ENCODE measurements at regions not wholly inside any gene's neighbourhood (a gene's known extent, or its start where the extent isn't known, plus 50 kb on each side); places are given as distances from the start of the nearest gene placed in this dataset.

DNA sequence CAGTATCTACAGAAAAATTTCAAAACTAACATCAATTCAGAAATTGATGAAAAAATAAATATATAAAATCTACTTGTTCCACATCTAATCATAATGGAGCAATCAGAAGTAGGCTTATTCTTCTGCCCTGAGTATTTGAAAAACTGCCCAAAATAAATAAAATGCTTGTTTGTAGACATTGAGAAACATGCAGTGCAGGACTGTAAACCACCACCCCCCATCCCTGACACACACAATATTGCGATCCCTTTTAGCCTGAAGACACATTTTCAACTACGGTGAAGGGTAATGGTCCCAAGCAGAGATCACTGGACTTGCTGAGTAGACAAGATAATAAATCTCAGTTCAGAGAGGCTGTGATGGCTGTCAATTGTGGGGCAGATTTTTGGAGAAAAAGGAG, 261.5 kb downstream of the C6orf118 start:
- H3K4me1 ChIP-seq = no peaks in the 10 kb centered on the region
- TF ChIP-seq CTCF (IDR thresholded peaks at IDR 0.05) (no peak), POLR2A (IDR thresholded peaks at IDR 0.05) (no peak)
- no peak overlapping the region for H3K27ac ChIP-seq
- WGBS (ENCODE audit: insufficient coverage, low coverage, low lambda C conversion rate, missing lambda C conversion rate) = 32% methylated on average over 2 of the region's 2 CpGs
- ATAC-seq (peak in 2 of 4 donors; percentile 61 to 65), DNase-seq (no peak)
- no peaks in the 10 kb centered on the region for H3K36me3 ChIP-seq
- H3K27me3 ChIP-seq = no peaks in the 10 kb centered on the region
- intact Hi-C loops (cut with DNase I) = no loop called here
- no peak overlapping the region for H3K4me3 ChIP-seq
- H3K9me3 ChIP-seq = peaks cover 0 to 7% (median 0%) of the 10 kb centered on the region in 4 donors

DNA sequence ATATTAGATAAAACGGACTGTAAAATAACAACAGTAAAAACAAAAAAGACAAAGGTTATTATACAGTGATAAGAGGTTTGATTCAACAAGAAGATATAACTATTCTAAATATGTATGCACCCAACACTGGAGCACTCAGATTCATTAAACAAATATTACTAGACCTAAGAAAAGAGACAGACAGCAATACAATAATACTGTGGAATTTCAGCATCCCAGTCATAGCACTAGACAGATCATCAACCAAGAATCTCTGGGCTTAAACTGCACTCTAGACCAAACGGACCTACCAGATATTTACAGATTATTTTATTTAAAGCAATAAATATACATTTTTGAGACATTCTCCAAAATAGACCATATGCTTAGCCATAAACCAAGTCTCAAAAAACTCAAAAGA, 263.8 kb downstream of the C6orf118 start:
- Histone ChIP-seq H3K27me3 (no peaks in the 10 kb centered on the region), H3K9me3 (peaks cover 0 to 7% (median 0%) of the 10 kb centered on the region in 4 donors), H3K36me3 (no peaks in the 10 kb centered on the region), H3K4me1 (no peaks in the 10 kb centered on the region), H3K4me3 (no peak overlapping the region), H3K27ac (no peak overlapping the region)
- DNase-seq (no peak), ATAC-seq (no peak)
- 53% methylated on average over 2 of the region's 2 CpGs for WGBS (ENCODE audit: insufficient coverage, low coverage, low lambda C conversion rate, missing lambda C conversion rate)
- intact Hi-C loops (cut with DNase I) = no loop called here
- TF ChIP-seq CTCF (IDR thresholded peaks at IDR 0.05) (no peak), POLR2A (IDR thresholded peaks at IDR 0.05) (no peak)

DNA sequence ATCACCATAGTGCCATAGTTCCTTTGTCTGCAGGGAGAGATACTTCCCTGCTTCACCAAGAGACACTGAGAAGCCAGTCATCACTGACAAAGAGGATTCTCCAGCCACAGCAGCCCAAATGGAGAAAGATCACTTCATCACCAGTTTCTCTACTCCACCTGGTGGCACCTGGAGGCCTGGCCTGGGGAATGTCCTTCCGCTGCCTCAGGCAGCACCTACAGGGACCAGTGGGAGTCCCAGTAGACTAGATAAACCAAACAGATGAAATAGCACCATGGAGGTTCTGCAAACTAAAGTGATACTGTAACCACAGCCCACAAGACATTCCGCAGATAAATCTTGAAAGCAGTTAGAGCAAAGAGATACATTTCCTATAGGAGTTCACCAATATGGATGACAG, 266.5 kb downstream of the C6orf118 start:
- intact Hi-C loops (cut with DNase I) = no loop called here
- ATAC-seq = peak in 2 of 4 donors; percentile 20 to 34
- Histone ChIP-seq H3K4me1 (no peaks in the 10 kb centered on the region), H3K9me3 (peaks cover 0 to 7% (median 0%) of the 10 kb centered on the region in 4 donors), H3K27ac (no peak overlapping the region), H3K4me3 (no peak overlapping the region), H3K27me3 (no peaks in the 10 kb centered on the region), H3K36me3 (no peaks in the 10 kb centered on the region)
- 94% methylated on average over 2 of the region's 2 CpGs for WGBS (ENCODE audit: insufficient coverage, low coverage, low lambda C conversion rate, missing lambda C conversion rate)
- TF ChIP-seq CTCF (IDR thresholded peaks at IDR 0.05) (no peak), POLR2A (IDR thresholded peaks at IDR 0.05) (no peak)
- DNase-seq = no peak

DNA sequence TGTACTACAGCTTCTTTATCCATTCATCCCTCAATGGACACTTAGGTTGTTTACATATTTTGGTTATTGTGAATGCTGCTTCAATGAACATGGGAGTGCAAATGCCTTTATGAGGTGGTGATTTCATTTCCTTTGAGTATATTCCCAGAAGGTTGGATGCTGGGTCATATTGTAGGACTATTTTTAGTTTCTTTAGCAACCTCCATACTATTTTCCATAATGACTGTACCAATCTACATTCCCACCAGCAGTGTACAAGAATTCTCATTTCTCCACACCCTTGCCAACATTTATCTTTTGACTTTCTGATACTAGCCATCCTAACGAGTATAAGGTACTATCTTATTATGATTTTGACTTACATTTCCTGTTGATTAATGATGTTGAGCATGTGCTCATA, 269.0 kb downstream of the C6orf118 start:
- no peak for TF ChIP-seq CTCF (IDR thresholded peaks at IDR 0.05)
- TF ChIP-seq POLR2A (IDR thresholded peaks at IDR 0.05) = no peak
- DNase-seq (no peak), ATAC-seq (no peak)
- Histone ChIP-seq H3K27ac (no peak overlapping the region), H3K9me3 (no peaks in the 10 kb centered on the region), H3K36me3 (no peaks in the 10 kb centered on the region), H3K4me1 (no peaks in the 10 kb centered on the region), H3K4me3 (no peak overlapping the region), H3K27me3 (no peaks in the 10 kb centered on the region)
- intact Hi-C loops (cut with DNase I) = no loop called here
- 71% methylated on average over 1 of the region's 1 CpG for WGBS (ENCODE audit: insufficient coverage, low coverage, low lambda C conversion rate, missing lambda C conversion rate)

GRCh38 chr6:165034271-165034741, 275.1 kb downstream of the C6orf118 start:
- 40% methylated on average over 4 of the region's 4 CpGs for whole genome bisulfite sequencing (ENCODE audit: insufficient coverage, low coverage, low lambda C conversion rate, missing lambda C conversion rate)
- DNase-seq (no peak), ATAC-seq (no peak)
- no peak overlapping the region for H3K4me3 ChIP-seq
- TF ChIP-seq POLR2A (IDR thresholded peaks at IDR 0.05) (no peak), CTCF (IDR thresholded peaks at IDR 0.05) (no peak)
- H3K9me3 ChIP-seq = no peaks in the 10 kb centered on the region
- no peak overlapping the region for H3K27ac ChIP-seq
- no peaks in the 10 kb centered on the region for H3K4me1 ChIP-seq
- H3K27me3 ChIP-seq = no peaks in the 10 kb centered on the region
- no peaks in the 10 kb centered on the region for H3K36me3 ChIP-seq
- intact Hi-C loops (cut with DNase I) = no loop called here
